ENCODE measurements at regions not wholly inside any gene's neighbourhood (a gene's known extent, or its start where the extent isn't known, plus 50 kb on each side); places are given as distances from the start of the nearest gene placed in this dataset.

DNA sequence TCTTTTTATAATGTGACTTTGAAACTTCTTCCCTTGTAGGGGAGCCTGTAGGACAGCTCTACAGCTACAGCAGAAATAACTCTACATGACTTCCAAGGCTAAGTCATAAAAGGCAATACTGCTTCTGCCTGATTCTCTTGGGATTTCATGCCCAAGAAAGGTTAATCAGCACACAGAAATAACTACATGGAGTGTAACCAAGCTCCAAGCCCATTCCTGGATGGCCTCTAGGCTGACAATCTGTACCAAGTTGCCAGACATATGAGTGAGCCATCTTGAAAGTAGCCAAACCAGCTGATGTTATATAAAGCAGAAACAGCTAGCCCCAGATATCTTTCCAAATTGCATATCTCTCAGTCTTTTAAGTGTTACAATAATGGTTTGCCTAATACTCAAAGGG, 75.8 kb upstream of the OSTN start:
- no peaks in the 10 kb centered on the region for H3K79me2 ChIP-seq (replicated peaks; ENCODE audit: insufficient read depth, low read length)
- no peak overlapping the region for H3K4me2 ChIP-seq (ENCODE audit: low read length)
- H2AFZ ChIP-seq (ENCODE audit: low read depth, low read length), result no peak overlapping the region
- no peaks in the 10 kb centered on the region for H3F3A ChIP-seq (ENCODE audit: insufficient read depth, low read length, poor library complexity, severe bottlenecking)
- H3K36me3 ChIP-seq (ENCODE audit: insufficient read depth, low read length), result no peaks in the 10 kb centered on the region
- H4K20me1 ChIP-seq (ENCODE audit: insufficient read depth), result no peaks in the 10 kb centered on the region
- no peaks in the 10 kb centered on the region for H3K27me3 ChIP-seq (ENCODE audit: insufficient read depth, low read depth, low read length)
- no peak overlapping the region for H3K9ac ChIP-seq (ENCODE audit: low read length)
- TF ChIP-seq MXI1 (conservative IDR thresholded peaks at IDR 0.05; ENCODE audit: poor library complexity, severe bottlenecking) (no peak), TAF1 (IDR thresholded peaks at IDR 0.05; ENCODE audit: low read depth) (no peak), EZH2 (IDR thresholded peaks at IDR 0.05; ENCODE audit: borderline replicate concordance, insufficient read depth, low read length, poor library complexity, severe bottlenecking) (no peak), POLR2AphosphoS5 (IDR thresholded peaks at IDR 0.05) (no peak), EP300 (conservative IDR thresholded peaks at IDR 0.05; ENCODE audit: poor library complexity, severe bottlenecking) (no peak), SMC3 (conservative IDR thresholded peaks at IDR 0.05; ENCODE audit: poor library complexity) (no peak), RAD21 (conservative IDR thresholded peaks at IDR 0.05) (no peak)
- TF ChIP-seq, protein P1, sequence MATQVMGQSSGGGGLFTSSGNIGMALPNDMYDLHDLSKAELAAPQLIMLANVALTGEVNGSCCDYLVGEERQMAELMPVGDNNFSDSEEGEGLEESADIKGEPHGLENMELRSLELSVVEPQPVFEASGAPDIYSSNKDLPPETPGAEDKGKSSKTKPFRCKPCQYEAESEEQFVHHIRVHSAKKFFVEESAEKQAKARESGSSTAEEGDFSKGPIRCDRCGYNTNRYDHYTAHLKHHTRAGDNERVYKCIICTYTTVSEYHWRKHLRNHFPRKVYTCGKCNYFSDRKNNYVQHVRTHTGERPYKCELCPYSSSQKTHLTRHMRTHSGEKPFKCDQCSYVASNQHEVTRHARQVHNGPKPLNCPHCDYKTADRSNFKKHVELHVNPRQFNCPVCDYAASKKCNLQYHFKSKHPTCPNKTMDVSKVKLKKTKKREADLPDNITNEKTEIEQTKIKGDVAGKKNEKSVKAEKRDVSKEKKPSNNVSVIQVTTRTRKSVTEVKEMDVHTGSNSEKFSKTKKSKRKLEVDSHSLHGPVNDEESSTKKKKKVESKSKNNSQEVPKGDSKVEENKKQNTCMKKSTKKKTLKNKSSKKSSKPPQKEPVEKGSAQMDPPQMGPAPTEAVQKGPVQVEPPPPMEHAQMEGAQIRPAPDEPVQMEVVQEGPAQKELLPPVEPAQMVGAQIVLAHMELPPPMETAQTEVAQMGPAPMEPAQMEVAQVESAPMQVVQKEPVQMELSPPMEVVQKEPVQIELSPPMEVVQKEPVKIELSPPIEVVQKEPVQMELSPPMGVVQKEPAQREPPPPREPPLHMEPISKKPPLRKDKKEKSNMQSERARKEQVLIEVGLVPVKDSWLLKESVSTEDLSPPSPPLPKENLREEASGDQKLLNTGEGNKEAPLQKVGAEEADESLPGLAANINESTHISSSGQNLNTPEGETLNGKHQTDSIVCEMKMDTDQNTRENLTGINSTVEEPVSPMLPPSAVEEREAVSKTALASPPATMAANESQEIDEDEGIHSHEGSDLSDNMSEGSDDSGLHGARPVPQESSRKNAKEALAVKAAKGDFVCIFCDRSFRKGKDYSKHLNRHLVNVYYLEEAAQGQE (IDR thresholded peaks at IDR 0.05; ENCODE audit: borderline replicate concordance), result no peak
- TF ChIP-seq, protein P2, sequence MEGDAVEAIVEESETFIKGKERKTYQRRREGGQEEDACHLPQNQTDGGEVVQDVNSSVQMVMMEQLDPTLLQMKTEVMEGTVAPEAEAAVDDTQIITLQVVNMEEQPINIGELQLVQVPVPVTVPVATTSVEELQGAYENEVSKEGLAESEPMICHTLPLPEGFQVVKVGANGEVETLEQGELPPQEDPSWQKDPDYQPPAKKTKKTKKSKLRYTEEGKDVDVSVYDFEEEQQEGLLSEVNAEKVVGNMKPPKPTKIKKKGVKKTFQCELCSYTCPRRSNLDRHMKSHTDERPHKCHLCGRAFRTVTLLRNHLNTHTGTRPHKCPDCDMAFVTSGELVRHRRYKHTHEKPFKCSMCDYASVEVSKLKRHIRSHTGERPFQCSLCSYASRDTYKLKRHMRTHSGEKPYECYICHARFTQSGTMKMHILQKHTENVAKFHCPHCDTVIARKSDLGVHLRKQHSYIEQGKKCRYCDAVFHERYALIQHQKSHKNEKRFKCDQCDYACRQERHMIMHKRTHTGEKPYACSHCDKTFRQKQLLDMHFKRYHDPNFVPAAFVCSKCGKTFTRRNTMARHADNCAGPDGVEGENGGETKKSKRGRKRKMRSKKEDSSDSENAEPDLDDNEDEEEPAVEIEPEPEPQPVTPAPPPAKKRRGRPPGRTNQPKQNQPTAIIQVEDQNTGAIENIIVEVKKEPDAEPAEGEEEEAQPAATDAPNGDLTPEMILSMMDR (IDR thresholded peaks at IDR 0.05; ENCODE audit: poor library complexity, severe bottlenecking), result no peak
- no peak overlapping the region for H3K27ac ChIP-seq (ENCODE audit: low read length)
- H3K4me3 ChIP-seq (ENCODE audit: low read length), result no peak overlapping the region
- H3K9me2 ChIP-seq (ENCODE audit: insufficient read depth, low read length), result no peaks in the 10 kb centered on the region
- no peaks in the 10 kb centered on the region for H3K9me3 ChIP-seq (ENCODE audit: low read length)

DNA sequence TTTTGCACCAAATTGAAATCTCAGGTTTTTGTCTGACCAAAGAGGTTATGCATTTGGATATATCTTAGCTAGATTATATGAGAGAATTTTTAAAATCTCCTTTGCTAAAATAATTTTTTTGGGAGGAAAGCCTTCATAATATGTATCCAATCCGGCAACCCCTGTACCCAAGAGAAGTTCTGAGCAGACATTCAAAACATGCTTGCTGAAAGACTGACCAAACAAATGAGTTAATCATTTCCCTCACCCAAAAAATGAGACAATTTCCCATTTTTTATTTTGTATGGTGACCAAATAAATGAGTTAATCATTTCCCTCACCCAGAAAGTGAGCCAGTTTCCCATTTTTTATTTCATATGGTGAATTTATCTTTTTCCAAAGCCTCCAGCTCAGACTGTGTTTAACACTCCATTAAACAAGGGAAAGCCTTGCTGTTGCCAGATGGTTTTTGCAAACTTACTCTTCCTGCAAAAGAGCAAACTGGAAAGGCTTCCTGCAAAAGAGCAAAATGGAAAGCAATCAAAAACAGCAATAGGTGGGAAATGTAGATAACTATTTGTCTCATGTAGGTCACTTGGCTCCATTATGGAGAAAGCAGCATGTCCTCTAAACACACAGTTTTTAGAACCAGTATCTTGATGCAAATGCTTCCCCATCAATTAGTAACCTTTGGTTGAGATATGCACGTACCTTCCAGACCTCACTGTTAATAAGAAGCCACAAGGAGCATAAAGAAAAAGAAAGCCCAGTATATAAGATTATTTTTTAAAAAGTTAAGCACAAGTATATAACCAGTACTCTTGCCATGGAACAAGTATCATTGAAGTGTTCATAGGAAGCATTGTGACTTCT, 78.4 kb upstream of the OSTN start:
- no peak overlapping the region for H3K9ac ChIP-seq (ENCODE audit: low read length)
- TF ChIP-seq POLR2AphosphoS5 (IDR thresholded peaks at IDR 0.05) (no peak), SMC3 (conservative IDR thresholded peaks at IDR 0.05; ENCODE audit: poor library complexity) (no peak), EZH2 (IDR thresholded peaks at IDR 0.05; ENCODE audit: borderline replicate concordance, insufficient read depth, low read length, poor library complexity, severe bottlenecking) (no peak), MXI1 (conservative IDR thresholded peaks at IDR 0.05; ENCODE audit: poor library complexity, severe bottlenecking) (no peak), RAD21 (conservative IDR thresholded peaks at IDR 0.05) (no peak), EP300 (conservative IDR thresholded peaks at IDR 0.05; ENCODE audit: poor library complexity, severe bottlenecking) (no peak), TAF1 (IDR thresholded peaks at IDR 0.05; ENCODE audit: low read depth) (no peak)
- TF ChIP-seq, protein P2 (IDR thresholded peaks at IDR 0.05; ENCODE audit: poor library complexity, severe bottlenecking), result no peak
- TF ChIP-seq, protein P1 (IDR thresholded peaks at IDR 0.05; ENCODE audit: borderline replicate concordance), result no peak
- H3K27me3 ChIP-seq (ENCODE audit: insufficient read depth, low read depth, low read length), result no peaks in the 10 kb centered on the region
- no peak overlapping the region for H3K4me2 ChIP-seq (ENCODE audit: low read length)
- H3K9me3 ChIP-seq (ENCODE audit: low read length), result no peaks in the 10 kb centered on the region
- no peak overlapping the region for H2AFZ ChIP-seq (ENCODE audit: low read depth, low read length)
- H4K20me1 ChIP-seq (ENCODE audit: insufficient read depth), result no peaks in the 10 kb centered on the region
- H3K27ac ChIP-seq (ENCODE audit: low read length), result no peak overlapping the region
- no peak overlapping the region for H3K4me3 ChIP-seq (ENCODE audit: low read length)
- H3K9me2 ChIP-seq (ENCODE audit: insufficient read depth, low read length), result no peaks in the 10 kb centered on the region
- H3F3A ChIP-seq (ENCODE audit: insufficient read depth, low read length, poor library complexity, severe bottlenecking), result no peaks in the 10 kb centered on the region
- no peaks in the 10 kb centered on the region for H3K36me3 ChIP-seq (ENCODE audit: insufficient read depth, low read length)
- no peaks in the 10 kb centered on the region for H3K79me2 ChIP-seq (replicated peaks; ENCODE audit: insufficient read depth, low read length)

Data from neural cell (in vitro differentiated cells).